Hematopoietic multipotent progenitor cell treated with erythropoietin and hydrocortisone succinate and interleukin-3 and kit ligand, for 4 days (in vitro differentiated cells): ENCODE measurements at regions not wholly inside any gene's neighbourhood (a gene's known extent, or its start where the extent isn't known, plus 50 kb on each side); places are given as distances from the start of the nearest gene placed in this dataset.
"Not testable (repeated sequence)": the region's sequence is repeated elsewhere in the genome, so short reads cannot be mapped to it uniquely, and the experiment has no call there.

ENCODE experiments used
- DNase-seq: peaks from one replicate; pipeline ENCODE4 v3.0.0-alpha.2; 2015

DNA sequence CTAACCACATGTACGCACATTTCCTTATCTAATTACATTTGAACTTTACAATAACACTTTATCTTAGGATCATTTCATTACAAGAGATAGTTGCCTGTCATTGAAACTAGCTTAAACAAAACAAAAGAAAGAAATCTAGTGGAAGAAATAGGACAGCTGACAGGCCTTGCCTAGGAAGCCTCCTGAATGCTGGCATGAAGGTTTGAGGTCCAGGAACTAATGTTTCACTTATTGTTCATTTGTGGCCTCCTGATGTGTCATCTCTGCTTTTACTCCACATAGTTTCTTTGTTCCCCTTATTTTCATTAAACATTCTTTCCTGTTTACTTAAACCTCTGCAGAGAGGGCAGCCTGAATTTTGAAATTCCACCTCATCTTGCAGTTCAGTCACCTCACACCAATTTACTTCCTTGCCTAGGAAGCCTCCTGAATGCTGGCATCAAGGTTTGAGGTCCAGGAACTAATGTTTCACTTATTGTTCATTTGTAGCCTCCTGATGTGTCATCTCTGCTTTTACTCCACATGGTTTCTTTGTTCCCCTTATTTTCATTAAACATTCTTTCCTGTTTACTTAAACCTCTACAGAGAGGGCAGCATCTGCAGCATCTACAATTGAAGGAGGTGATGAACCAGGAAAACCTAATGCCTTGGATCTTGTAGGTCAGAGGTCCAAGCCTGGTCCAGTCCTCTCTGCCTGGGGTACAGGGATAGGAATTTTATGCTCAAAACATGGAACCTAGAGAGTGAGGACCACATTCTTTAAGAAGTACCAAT is 319.2 kb downstream of the SPATA31A1 start:
- not testable (repeated sequence) for DNase-seq

DNA sequence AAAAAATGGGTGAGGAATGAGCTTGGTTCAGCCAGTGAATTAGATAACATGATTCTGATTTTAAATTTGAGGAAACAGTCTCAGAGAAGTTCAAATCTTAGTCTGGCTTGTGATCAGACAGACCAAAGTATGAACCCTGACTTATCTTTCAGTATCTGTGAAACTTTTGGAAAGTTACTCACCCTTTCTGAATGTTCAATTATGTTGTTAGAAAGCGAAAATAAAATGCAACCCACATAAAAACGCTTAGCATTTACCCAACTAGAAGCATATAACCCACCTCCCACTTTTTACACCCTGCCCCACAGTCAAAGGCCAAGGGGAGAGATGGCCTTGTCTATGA is 319.7 kb downstream of the SPATA31A1 start:
- DNase-seq = not testable (repeated sequence)

DNA sequence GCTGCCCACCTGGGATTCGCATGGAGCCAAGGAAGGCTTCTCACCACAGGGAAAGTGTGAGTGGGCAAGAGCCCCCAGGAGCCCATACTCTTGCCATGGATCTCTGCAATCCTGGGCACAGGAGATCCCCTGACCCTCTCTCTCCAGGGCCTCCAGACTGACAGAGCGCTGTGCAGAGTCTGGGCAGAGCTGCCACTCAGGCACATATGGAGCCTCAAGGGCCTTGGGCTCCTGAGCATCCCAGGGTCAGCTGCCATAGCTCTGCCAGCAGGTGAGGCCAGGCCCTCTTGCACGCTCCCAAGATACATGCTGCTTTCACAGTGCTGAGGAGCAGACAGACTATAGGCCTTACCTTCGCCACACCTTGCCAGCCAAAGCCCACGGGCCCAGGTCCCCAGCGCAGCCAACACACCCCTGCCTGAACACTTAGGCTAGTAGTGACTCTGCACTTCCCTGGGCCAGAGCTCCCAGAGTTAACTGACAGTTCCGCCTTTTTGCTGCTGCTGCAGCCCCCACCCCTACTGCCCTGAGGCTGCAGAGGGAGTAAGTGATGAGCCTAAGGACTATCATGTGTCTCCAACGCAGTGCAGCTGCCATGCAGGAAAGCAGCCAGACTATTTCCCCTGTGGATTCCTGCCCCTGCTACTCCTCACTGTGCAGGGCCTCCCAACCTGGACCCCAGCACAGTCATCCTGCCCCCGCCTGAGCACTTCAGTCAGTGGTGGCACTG is 323.2 kb downstream of the SPATA31A1 start:
- DNase-seq = not testable (repeated sequence)

DNA sequence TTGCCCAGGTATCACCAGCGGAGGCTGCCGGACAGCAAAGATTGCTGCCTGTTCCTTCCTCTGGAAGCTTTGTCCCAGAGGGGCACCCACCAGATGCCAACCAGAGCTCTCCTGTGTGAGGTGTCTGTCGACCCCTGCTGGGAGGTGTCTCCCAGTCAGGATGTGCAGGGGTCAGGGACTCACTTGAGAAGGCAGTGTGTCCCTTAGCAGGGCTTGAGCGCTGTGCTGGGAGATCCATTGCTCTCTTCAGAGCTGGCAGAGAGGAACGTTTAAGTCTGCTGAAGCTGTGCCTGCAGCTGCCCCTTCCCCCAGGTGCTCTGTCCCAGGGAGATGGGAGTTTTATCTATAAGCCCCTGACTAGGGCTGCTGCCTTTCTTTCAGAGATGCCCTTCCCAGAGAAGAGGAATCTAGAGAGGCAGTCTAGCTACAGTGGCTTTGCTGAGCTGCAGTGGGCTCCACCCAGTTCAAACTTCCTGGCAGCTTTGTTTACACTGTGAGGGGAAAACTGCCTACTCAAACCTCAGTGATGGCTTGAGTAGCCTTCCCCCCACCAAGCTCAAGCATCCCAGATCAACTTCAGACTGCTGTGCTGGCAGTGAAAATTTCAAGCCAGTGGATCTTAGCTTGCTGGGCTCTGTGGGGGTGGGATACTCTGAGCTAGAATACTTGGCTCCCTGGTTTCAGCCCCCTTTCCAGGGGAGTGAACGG is 325.4 kb downstream of the SPATA31A1 start:
- DNase-seq = not testable (repeated sequence)

DNA sequence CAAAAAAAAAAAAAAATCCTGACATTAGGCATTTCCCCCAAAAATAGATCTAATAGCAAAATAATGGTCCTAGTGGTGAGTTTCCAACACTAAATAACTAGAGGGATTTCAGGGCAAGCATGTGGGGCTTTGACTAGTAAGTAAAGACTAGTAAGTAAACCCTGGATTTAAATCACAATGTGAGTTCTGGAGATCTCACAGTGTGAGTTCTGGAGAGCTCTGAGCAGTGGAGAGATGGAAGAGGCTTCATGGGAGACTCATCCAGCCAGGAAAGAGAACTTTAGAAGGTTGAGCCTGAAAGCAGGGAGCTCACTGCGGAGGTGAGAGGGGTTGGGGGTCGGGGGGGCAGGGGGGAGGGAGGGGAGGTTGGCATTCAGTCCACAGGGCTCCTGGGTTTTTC is 373.4 kb downstream of the SPATA31A1 start:
- not testable (repeated sequence) for DNase-seq

DNA sequence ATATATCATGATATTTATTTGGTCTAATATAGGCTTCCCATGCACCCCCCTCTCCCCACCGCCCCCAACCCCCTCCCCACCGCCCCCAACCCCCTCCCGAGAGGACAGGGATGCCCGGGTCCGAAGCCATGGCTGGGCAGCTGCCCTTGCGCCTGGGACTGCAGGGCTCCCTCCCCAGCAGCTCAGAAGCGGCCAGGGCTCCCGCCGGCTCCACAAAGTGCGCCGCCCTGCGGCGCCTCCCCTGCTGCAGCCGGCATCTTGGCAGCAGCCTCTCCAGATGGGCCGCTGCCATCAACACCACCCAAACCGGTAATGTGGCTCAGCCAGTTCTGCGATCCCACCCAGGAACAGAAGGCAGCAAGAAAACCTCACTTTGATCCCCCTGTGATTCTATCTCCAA is 389.4 kb downstream of the SPATA31A1 start:
- DNase-seq = not testable (repeated sequence)

DNA sequence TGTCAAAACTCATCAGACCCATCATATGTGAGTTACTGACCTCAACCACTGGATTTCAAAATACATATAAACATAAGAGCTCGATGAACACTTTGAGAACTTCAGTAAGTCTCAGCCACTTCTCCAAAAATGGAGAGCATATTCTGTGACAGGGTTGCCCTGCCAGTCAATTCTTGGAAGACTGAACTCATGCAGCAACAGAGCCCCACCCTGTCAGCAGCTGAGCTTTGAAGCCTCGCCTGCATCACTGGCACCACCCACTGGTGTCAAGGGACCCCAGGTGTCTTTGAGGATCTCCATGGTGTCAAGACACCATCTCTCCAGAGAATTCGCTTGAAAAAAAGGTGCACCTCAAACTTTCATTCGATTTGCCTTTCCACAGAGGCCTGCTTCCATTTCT is 420.1 kb downstream of the SPATA31A1 start:
- DNase-seq = not testable (repeated sequence)

DNA sequence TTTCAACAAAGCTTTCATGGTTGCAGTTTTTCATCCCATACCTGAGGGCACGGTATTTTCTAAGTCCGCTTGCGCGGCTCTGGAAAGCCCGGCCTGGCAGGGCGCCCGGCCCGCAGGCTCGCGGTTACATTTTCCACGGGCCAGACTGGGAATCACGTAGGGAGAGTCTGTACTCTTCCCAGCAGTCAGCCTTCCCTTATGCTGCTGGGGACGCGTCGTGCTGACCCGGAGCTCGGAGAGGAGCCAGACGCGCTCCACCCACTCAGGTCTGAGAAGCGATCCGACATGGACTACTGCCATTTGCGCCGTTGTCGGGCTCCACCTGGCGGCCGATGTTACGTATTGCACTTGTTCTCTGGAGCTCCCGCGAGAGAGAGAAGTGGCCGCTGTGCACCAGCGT is 435.9 kb downstream of the SPATA31A1 start:
- DNase-seq = not testable (repeated sequence)

DNA sequence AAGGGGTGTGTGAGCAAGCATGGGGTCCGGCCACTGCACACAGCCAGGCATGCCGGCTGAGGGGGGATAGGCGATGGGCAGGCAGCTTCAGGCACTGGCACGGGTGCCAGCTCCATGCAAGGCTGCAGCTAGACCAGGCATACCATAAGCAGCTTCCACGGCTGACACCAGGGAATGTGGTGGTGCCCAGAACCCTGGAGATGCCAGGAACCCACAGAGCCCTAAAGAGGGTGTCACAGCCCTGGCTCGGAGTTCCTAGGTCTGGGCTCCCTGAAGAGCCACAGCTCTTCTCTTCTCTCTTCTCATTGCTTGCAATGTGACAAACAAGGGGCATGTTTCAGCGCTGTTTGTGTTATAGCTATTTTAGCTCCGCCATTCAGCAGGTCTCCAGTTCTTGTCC is 442.5 kb downstream of the SPATA31A1 start:
- not testable (repeated sequence) for DNase-seq

DNA sequence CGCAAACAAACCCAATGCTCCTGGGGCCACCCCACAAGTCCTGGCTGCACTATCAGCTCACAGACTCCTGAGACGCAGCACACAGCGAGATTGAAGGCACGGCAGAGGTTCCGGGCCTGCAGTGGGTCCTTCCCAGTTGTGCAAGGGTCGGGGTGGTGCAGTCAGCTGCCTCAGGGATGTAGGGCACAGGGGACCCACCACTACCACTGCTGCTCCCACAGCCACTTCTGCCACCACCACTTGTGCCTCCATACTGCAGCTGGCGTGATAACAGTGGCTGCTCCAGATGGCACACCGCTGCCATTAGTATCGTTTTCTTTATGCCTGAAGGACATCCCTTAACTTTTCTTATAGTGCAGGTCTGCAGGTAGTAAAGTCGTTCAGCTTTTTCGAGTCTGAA is 443.8 kb downstream of the SPATA31A1 start:
- DNase-seq = not testable (repeated sequence)

DNA sequence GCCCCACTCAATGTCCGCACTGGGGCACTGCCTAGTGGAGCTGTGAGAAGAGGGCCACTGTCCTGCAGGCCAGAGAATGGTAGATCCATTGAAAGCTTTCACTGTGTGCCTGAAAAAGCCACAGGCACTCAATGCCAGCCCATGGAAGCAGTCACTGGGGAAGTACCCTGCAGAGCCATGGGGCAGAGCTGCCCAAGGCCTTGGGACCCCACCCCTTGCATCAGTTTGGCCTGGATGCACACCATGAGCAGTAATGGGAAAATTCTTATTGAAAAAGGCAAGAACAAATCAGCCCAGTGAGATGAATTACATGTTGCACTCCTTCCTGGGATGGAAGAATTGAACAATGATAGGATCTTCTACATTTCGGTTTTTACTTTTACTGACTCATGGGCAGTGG is 447.1 kb downstream of the SPATA31A1 start:
- not testable (repeated sequence) for DNase-seq

DNA sequence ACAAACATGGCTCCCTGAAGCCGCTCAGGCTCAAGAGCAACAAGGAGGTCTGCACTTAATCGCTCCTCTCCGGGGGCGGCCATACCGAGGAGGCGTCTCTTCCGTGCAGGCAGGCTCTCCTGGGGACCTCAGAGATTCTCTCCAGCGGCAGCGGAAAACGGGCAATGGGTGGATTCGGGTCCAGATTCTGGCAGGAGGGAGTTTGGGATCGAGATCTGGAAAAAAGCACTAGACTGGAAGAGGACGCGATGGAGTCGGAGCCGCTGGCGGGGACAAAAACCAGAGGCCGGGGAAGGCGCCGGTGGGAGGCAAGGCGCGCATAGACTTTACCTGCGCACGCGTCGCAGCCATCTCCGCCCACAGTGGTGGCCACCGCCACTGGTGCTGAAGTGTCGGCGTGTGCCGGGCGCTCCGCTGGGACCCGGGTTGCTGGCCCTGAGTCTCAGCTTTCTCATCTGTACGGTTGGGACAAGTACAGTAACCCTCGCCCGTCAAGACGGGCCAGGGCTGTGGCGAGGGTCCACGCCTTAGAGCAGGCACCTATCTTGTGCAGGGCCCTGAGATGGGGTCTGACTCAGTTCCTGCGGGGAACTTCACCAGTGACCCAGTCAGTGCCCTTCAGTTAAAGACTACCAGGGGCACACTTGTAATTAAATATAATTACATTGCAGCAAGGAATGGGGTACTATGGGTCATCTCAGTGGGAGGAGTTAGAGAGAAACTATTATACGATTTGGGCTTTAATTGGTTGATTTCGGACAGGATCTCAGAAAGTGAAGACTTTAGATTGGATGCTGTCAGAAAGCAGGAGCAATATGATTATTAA is 454.1 kb downstream of the SPATA31A1 start:
- DNase-seq = peak; percentile 76

DNA sequence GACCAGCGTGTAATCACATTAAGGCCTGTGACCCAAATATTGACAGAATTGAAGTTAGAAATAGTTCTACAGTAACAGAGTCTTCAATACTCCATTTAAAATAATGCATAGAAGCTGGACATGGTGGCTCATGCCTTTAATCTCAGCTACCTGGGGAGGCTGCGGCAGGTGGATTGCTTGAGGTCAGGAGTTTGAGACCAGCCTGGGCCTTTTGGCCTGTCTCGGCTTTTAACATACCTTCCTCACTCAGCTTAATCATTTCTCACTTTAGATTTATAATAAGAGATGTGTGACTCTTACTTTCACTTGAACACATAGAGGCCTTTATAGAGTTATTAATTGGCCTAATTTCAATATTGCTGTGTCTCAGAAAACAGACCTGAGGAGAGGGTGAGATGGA is 454.9 kb downstream of the SPATA31A1 start:
- DNase-seq = not testable (repeated sequence)

DNA sequence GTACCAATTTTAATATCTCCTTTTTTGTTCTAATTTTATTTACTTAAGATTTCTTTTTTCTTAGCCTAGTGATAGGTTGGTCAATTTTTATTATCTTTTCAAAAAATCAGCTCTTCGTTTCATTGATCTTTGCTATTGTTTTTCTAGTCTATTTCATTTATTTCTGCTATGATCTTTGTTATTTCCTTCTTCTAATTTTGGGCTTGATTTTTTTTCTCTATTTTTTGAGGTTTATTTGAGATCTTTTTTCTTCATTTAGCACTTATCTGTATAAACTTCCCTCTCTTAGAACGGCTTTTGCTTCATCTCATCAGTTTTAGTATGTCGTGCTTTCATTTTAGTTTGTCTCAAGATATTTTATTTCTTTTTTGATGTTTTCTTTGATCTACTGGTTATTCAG is 456.1 kb downstream of the SPATA31A1 start:
- not testable (repeated sequence) for DNase-seq

DNA sequence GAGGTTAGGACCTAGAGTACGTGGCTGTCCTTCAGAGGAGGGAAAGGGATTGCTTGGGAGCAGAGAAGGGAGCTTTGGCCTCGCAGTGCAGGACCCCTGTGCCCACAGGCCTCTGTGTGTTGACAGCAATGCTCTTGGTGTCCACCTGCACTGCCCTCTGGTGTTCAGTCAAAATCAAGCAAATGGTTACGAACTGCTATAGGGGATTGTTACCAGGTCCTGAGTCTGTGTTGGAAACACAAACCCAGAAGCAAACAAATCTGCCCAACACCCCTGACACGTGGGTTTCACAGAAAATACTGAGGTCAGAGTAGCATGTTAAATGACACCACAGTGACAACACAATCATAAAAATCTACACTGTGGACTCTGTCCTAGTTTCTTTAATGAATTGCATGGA is 473.0 kb downstream of the SPATA31A1 start:
- DNase-seq = peak; percentile 4
